IMR-90 (cell line): ENCODE measurements at regions not wholly inside any gene's neighbourhood (a gene's known extent, or its start where the extent isn't known, plus 50 kb on each side); places are given as distances from the start of the nearest gene placed in this dataset.

Source experiments
- ATAC-seq: fragments of 200-7000 bp; cut with Tn5 transposase; 2 replicates; pipeline ENCODE4 v1.9.1; 2020; ENCODE audit warnings: low read depth, mild to moderate bottlenecking, moderate library complexity
- BruUV-seq: library from RNA; stranded (reverse); fragments of 400-500 nt; replicated peaks from 2 replicates; lab custom pipeline; 2021; lab: Mats Ljungman, UMichigan
- CTCF ChIA-PET: fragments of 300-600 bp; formaldehyde crosslinking; extraction: SDS; loops from one replicate; lab custom pipeline; 2021; ENCODE audit warnings: antibody characterized with exemption; lab: Yijun Ruan, JAX
- POLR2A ChIA-PET: fragments of 300-600 bp; sonication (Branson Sonifier 250); formaldehyde crosslinking; loops from one replicate; lab custom pipeline; 2022; ENCODE audit warnings: antibody characterized with exemption; ENCODE audit not compliant: unreplicated experiment; lab: Charles Lee
- DNase-seq: peaks from one replicate; pipeline ENCODE4 v3.0.0; 2013
- H2AFZ ChIP-seq: replicated peaks from 2 replicates; pipeline ENCODE3; 2013; ENCODE audit warnings: low read length, mild to moderate bottlenecking; ENCODE audit not compliant: poor library complexity
- H2AK5ac ChIP-seq: 2 replicates; pipeline ENCODE4 v1.6.1; 2013; ENCODE audit warnings: low read depth, low read length, inconsistent platforms
- H2AK9ac ChIP-seq: replicated peaks from 2 replicates; pipeline ENCODE3; 2013; ENCODE audit warnings: mild to moderate bottlenecking, low read depth, low read length, moderate library complexity; ENCODE audit not compliant: poor library complexity
- H2BK120ac ChIP-seq: 2 replicates; pipeline ENCODE4 v1.6.1; 2013; ENCODE audit warnings: low read depth, low read length, inconsistent platforms
- H2BK15ac ChIP-seq: 3 replicates; pipeline ENCODE4 v1.6.1; 2013; ENCODE audit warnings: low read depth, low read length, inconsistent platforms
- H2BK20ac ChIP-seq: 2 replicates; pipeline ENCODE4 v1.6.1; 2013; ENCODE audit warnings: low read depth, mild to moderate bottlenecking, inconsistent platforms, low read length, moderate library complexity
- H2BK5ac ChIP-seq: 2 replicates; pipeline ENCODE4 v1.6.1; 2013; ENCODE audit warnings: mild to moderate bottlenecking, low read depth, low read length, inconsistent platforms; ENCODE audit not compliant: poor library complexity, severe bottlenecking
- H3K14ac ChIP-seq: replicated peaks from 2 replicates; pipeline ENCODE4 v1.6.1; 2013; ENCODE audit warnings: low read depth, low read length, inconsistent platforms
- H3K18ac ChIP-seq: 2 replicates; pipeline ENCODE4 v1.6.1; 2013; ENCODE audit warnings: low read depth, low read length, control low read depth
- H3K23ac ChIP-seq: 2 replicates; pipeline ENCODE4 v1.6.1; 2013; ENCODE audit warnings: low read depth, low read length, inconsistent platforms
- H3K27ac ChIP-seq: 2 replicates; pipeline ENCODE4 v1.5.1; 2013; ENCODE audit warnings: mild to moderate bottlenecking, control low read depth, low read length; ENCODE audit not compliant: insufficient read depth
- H3K27me3 ChIP-seq: 2 replicates; pipeline ENCODE4 v1.6.1; 2013; ENCODE audit warnings: low read length; ENCODE audit not compliant: control insufficient read depth, insufficient read depth
- H3K36me3 ChIP-seq: 2 replicates; pipeline ENCODE4 v1.6.1; 2013; ENCODE audit warnings: low read length, mixed read lengths; ENCODE audit not compliant: control insufficient read depth, insufficient read depth
- H3K4ac ChIP-seq: 2 replicates; pipeline ENCODE4 v1.6.1; 2013; ENCODE audit warnings: low read depth, low read length, inconsistent platforms
- H3K4me1 ChIP-seq: 2 replicates; pipeline ENCODE4 v1.6.1; 2013; ENCODE audit warnings: low read length, mixed read lengths; ENCODE audit not compliant: control insufficient read depth, insufficient read depth
- H3K4me2 ChIP-seq: 2 replicates; pipeline ENCODE4 v1.6.1; 2013; ENCODE audit warnings: low read depth, mild to moderate bottlenecking, control low read depth, low read length, moderate library complexity
- H3K4me3 ChIP-seq: 2 replicates; pipeline ENCODE4 v1.5.1; 2013; ENCODE audit warnings: low read depth, mild to moderate bottlenecking, control low read depth, low read length, moderate library complexity; ENCODE audit not compliant: insufficient read depth
- H3K56ac ChIP-seq: 2 replicates; pipeline ENCODE4 v1.6.1; 2013; ENCODE audit warnings: low read length, inconsistent platforms; ENCODE audit not compliant: insufficient read depth; ENCODE audit errors: extremely low read depth
- H3K79me1 ChIP-seq, 2 experiments: 2 replicates each; pipeline ENCODE4 v1.6.1; 2013; ENCODE audit warnings: low read length in 2 of 2, inconsistent platforms in 1 of 2, low read depth in 1 of 2
- H3K9ac ChIP-seq: 2 replicates; pipeline ENCODE4 v1.6.1; 2013; ENCODE audit warnings: low read depth, low read length, control low read depth
- H3K9me1 ChIP-seq: 2 replicates; pipeline ENCODE4 v1.6.1; 2013; ENCODE audit warnings: low read length, inconsistent platforms; ENCODE audit not compliant: insufficient read depth
- H3K9me3 ChIP-seq: 2 replicates; pipeline ENCODE4 v1.6.1; 2013; ENCODE audit warnings: low read length; ENCODE audit not compliant: control insufficient read depth, insufficient read depth
- H4K20me1 ChIP-seq: 2 replicates; pipeline ENCODE4 v1.6.1; 2013; ENCODE audit warnings: low read length, inconsistent platforms; ENCODE audit not compliant: insufficient read depth
- H4K5ac ChIP-seq: 2 replicates; pipeline ENCODE4 v1.6.1; 2013; ENCODE audit warnings: mild to moderate bottlenecking, low read depth, low read length, control low read depth
- H4K8ac ChIP-seq, 2 experiments: 2 replicates each; pipeline ENCODE4 v1.6.1; 2013; ENCODE audit warnings: low read depth in 2 of 2, low read length in 2 of 2, control low read depth in 1 of 2, inconsistent platforms in 1 of 2
- H4K91ac ChIP-seq: 2 replicates; pipeline ENCODE4 v1.6.1; 2013; ENCODE audit warnings: low read depth, low read length, inconsistent platforms; ENCODE audit not compliant: insufficient read depth
- BHLHE40 ChIP-seq: fragments of 150-350 bp; IDR thresholded peaks from 2 replicates; pipeline ENCODE4 v1.6.1; 2016; ENCODE audit warnings: mild to moderate bottlenecking, low read depth, low read length
- CEBPB ChIP-seq: IDR thresholded peaks from 2 replicates; pipeline ENCODE4 v1.6.1; 2012; ENCODE audit warnings: low read depth, low read length, improper control_type of control experiment
- CHD1 ChIP-seq: IDR thresholded peaks from 2 replicates; pipeline ENCODE4 v1.6.1; 2012; ENCODE audit warnings: low read depth, low read length, improper control_type of control experiment
- CTCF ChIP-seq: conservative IDR thresholded peaks from 2 replicates; pipeline ENCODE4 v1.5.1; 2012; ENCODE audit warnings: mild to moderate bottlenecking, low read depth, low read length, improper control_type of control experiment
- ELK1 ChIP-seq: fragments of 150-350 bp; IDR thresholded peaks from 2 replicates; pipeline ENCODE4 v1.6.1; 2016; ENCODE audit warnings: low read depth, mild to moderate bottlenecking, low read length, moderate library complexity, borderline replicate concordance
- FOS ChIP-seq: fragments of 150-350 bp; IDR thresholded peaks from 2 replicates; pipeline ENCODE4 v1.6.1; 2016; ENCODE audit warnings: low read depth, low read length
- MAFK ChIP-seq: IDR thresholded peaks from 2 replicates; pipeline ENCODE4 v1.6.1; 2012; ENCODE audit warnings: low read depth, low read length, improper control_type of control experiment
- MAZ ChIP-seq: IDR thresholded peaks from 2 replicates; pipeline ENCODE4 v1.6.1; 2012; ENCODE audit warnings: low read depth, mild to moderate bottlenecking, low read length, improper control_type of control experiment, moderate library complexity, borderline replicate concordance
- MXI1 ChIP-seq: IDR thresholded peaks from 2 replicates; pipeline ENCODE4 v1.6.1; 2012; ENCODE audit warnings: low read depth, mild to moderate bottlenecking, low read length, moderate library complexity, borderline replicate concordance
- NFE2L2 ChIP-seq: fragments of 150-350 bp; IDR thresholded peaks from 2 replicates; pipeline ENCODE4 v1.6.1; 2016; ENCODE audit warnings: low read depth, mild to moderate bottlenecking, low read length
- POLR2A ChIP-seq: IDR thresholded peaks from 2 replicates; pipeline ENCODE4 v1.6.1; 2012; ENCODE audit warnings: mild to moderate bottlenecking, low read depth, low read length
- RAD21 ChIP-seq: IDR thresholded peaks from 2 replicates; pipeline ENCODE4 v1.6.1; 2012; ENCODE audit warnings: low read length, improper control_type of control experiment
- RCOR1 ChIP-seq: IDR thresholded peaks from 2 replicates; pipeline ENCODE4 v1.6.1; 2012; ENCODE audit warnings: mild to moderate bottlenecking, low read length, improper control_type of control experiment; ENCODE audit not compliant: insufficient replicate concordance
- RFX5 ChIP-seq: IDR thresholded peaks from 2 replicates; pipeline ENCODE4 v1.8.0; 2012; ENCODE audit warnings: low read depth, mild to moderate bottlenecking, low read length, moderate library complexity
- SMC3 ChIP-seq: fragments of 150-350 bp; IDR thresholded peaks from 2 replicates; pipeline ENCODE4 v1.6.1; 2016; ENCODE audit warnings: low read depth, mild to moderate bottlenecking, antibody characterized with exemption, low read length, moderate library complexity
- WGBS, 2 experiments: methylation state at CpG; one replicate each; pipeline versions ENCODE4 v1.1.5 to v1.1.7; 2013; ENCODE audit warnings: missing lambda C conversion rate in 2 of 2; ENCODE audit not compliant: insufficient read length in 1 of 2; ENCODE audit errors: extremely low coverage in 2 of 2; 5-methylcytosine and 5-hydroxymethylcytosine counted together
- dilution Hi-C: fragments of 300-500 bp; cut with HindIII; formaldehyde crosslinking; loops from one replicate; pipeline ENCODE4 v1.14.3; 2018; ENCODE audit warnings: low sequenced_read_pairs; ENCODE audit not compliant: unreplicated experiment
- in situ Hi-C: fragments of 300-500 bp; cut with MboI; formaldehyde crosslinking; loops from 3 replicates; pipeline ENCODE4 v1.14.3; 2019; ENCODE audit warnings: low sequenced_read_pairs, inconsistent platforms, mixed read lengths
- intact Hi-C: fragments of 100-400 bp; cut with micrococcal nuclease; formaldehyde crosslinking; loops from 2 replicates; pipeline ENCODE4 v1.10.0; 2022
- TF ChIP-seq, protein P1 (sequence below): fragments of 150-350 bp; IDR thresholded peaks from 2 replicates; pipeline ENCODE4 v1.6.1; 2017; ENCODE audit warnings: mild to moderate bottlenecking, antibody characterized with exemption, low read length, low read depth

GRCh38 chr12:65703176-65703575, 121.1 kb upstream of the HMGA2 start:
- no peak overlapping the region for H2AK9ac ChIP-seq
- H3K9ac ChIP-seq: no peak overlapping the region
- dilution Hi-C loops: no loop called here
- no peak for ATAC-seq
- no peaks in the 10 kb centered on the region for H3K36me3 ChIP-seq
- H3K4me3 ChIP-seq: no peak overlapping the region
- POLR2A ChIA-PET: no interaction called here
- no peak overlapping the region for H4K5ac ChIP-seq
- H3K79me1 ChIP-seq: no peaks in the 10 kb centered on the region
- no peak overlapping the region for H3K4me2 ChIP-seq
- H2BK20ac ChIP-seq: no peak overlapping the region
- H4K8ac ChIP-seq: no peak overlapping the region
- no peak overlapping the region for H3K14ac ChIP-seq
- DNase-seq: no peak
- H4K91ac ChIP-seq: no peak overlapping the region
- no peak overlapping the region for H2BK15ac ChIP-seq
- WGBS, 2 experiments: no CpG with 5 or more reads among the region's 5 CpGs
- CTCF ChIA-PET: no interaction called here
- H3K4ac ChIP-seq: no peak overlapping the region
- intact Hi-C loops: loop anchor here (5.0 kb wide), 1 partner anchor 89 kb away; no protein-coding TSS in a partner anchor
- no peak overlapping the region for H2BK5ac ChIP-seq
- TF ChIP-seq CTCF (no peak), BHLHE40 (no peak), MAZ (no peak), RCOR1 (no peak), RAD21 (no peak), CEBPB (no peak), ELK1 (no peak), MXI1 (no peak), CHD1 (no peak), FOS (no peak), POLR2A (no peak), SMC3 (no peak), NFE2L2 (no peak), MAFK (no peak), RFX5 (no peak)
- TF ChIP-seq, protein P1, sequence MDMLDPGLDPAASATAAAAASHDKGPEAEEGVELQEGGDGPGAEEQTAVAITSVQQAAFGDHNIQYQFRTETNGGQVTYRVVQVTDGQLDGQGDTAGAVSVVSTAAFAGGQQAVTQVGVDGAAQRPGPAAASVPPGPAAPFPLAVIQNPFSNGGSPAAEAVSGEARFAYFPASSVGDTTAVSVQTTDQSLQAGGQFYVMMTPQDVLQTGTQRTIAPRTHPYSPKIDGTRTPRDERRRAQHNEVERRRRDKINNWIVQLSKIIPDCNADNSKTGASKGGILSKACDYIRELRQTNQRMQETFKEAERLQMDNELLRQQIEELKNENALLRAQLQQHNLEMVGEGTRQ: no peak
- no peak overlapping the region for H2BK120ac ChIP-seq
- H2AFZ ChIP-seq: no peak overlapping the region
- no peaks in the 10 kb centered on the region for H4K20me1 ChIP-seq
- H3K27me3 ChIP-seq: no peaks in the 10 kb centered on the region
- peaks cover 9% of the 10 kb centered on the region; the same call in 1 of the 2 replicates for H3K9me3 ChIP-seq
- H2AK5ac ChIP-seq: no peak overlapping the region
- no TSS peak for BruUV-seq
- in situ Hi-C loops: loop anchor here (25.0 kb wide), 1 partner anchor 791 kb away; no protein-coding TSS in a partner anchor
- H3K9me1 ChIP-seq: no peaks in the 10 kb centered on the region
- H3K56ac ChIP-seq: no peak overlapping the region
- no peak overlapping the region for H3K23ac ChIP-seq
- no peak overlapping the region for H3K27ac ChIP-seq
- H3K4me1 ChIP-seq: no peaks in the 10 kb centered on the region
- H3K18ac ChIP-seq: no peak overlapping the region
